Lower lobe of right lung (tissue), 2 donors: ENCODE measurements at regions not wholly inside any gene's neighbourhood (a gene's known extent, or its start where the extent isn't known, plus 50 kb on each side); places are given as distances from the start of the nearest gene placed in this dataset.

Source experiments
- ATAC-seq, 2 donors: fragments of 200-7000 bp; cut with Tn5 transposase; one replicate each; pipeline ENCODE4 v1.9.1; 2020 to 2022; ENCODE audit warnings: mild to moderate bottlenecking in 2 of 2, moderate library complexity in 2 of 2
- DNase-seq: peaks from one replicate; pipeline ENCODE4 v3.0.0-alpha.2; 2020
- H3K27ac ChIP-seq: fragments of 200-600 bp; one replicate; pipeline ENCODE4 v1.8.0; 2022
- H3K27me3 ChIP-seq: fragments of 200-600 bp; one replicate; pipeline ENCODE4 v1.8.0; 2022; ENCODE audit warnings: low read depth
- H3K36me3 ChIP-seq: fragments of 200-600 bp; one replicate; pipeline ENCODE4 v1.8.0; 2022; ENCODE audit warnings: mild to moderate bottlenecking
- H3K4me1 ChIP-seq: fragments of 200-600 bp; one replicate; pipeline ENCODE4 v1.8.0; 2022
- H3K4me3 ChIP-seq: fragments of 200-600 bp; one replicate; pipeline ENCODE4 v1.8.0; 2022; ENCODE audit warnings: mild to moderate bottlenecking
- H3K9me3 ChIP-seq: fragments of 200-600 bp; one replicate; pipeline ENCODE4 v1.8.0; 2022
- intact Hi-C: fragments of 100-400 bp; cut with DNase I; formaldehyde crosslinking; loops from one replicate; pipeline ENCODE4 v1.11.0; 2022
- TF ChIP-seq, protein P1 (sequence below): fragments of 200-600 bp; IDR thresholded peaks from one replicate; pipeline ENCODE4 v1.8.0; 2022; ENCODE audit warnings: antibody characterized with exemption, mild to moderate bottlenecking
- donor health status: DM: no; HTN: yes; CAD: no; lungs with severe emphysema.

- Histone ChIP-seq H3K27me3 (no peaks in the 10 kb centered on the region), H3K27ac (no peak overlapping the region), H3K4me1 (no peaks in the 10 kb centered on the region), H3K9me3 (no peaks in the 10 kb centered on the region), H3K4me3 (no peak overlapping the region), H3K36me3 (no peaks in the 10 kb centered on the region)
- TF ChIP-seq, protein P1, sequence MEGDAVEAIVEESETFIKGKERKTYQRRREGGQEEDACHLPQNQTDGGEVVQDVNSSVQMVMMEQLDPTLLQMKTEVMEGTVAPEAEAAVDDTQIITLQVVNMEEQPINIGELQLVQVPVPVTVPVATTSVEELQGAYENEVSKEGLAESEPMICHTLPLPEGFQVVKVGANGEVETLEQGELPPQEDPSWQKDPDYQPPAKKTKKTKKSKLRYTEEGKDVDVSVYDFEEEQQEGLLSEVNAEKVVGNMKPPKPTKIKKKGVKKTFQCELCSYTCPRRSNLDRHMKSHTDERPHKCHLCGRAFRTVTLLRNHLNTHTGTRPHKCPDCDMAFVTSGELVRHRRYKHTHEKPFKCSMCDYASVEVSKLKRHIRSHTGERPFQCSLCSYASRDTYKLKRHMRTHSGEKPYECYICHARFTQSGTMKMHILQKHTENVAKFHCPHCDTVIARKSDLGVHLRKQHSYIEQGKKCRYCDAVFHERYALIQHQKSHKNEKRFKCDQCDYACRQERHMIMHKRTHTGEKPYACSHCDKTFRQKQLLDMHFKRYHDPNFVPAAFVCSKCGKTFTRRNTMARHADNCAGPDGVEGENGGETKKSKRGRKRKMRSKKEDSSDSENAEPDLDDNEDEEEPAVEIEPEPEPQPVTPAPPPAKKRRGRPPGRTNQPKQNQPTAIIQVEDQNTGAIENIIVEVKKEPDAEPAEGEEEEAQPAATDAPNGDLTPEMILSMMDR = no peak
- DNase-seq = no peak
- intact Hi-C loops = no loop called here
- ATAC-seq = no peak
Measured at GRCh38 chr12:22935090-22935489, 310.1 kb downstream of the ETNK1 start.

DNA sequence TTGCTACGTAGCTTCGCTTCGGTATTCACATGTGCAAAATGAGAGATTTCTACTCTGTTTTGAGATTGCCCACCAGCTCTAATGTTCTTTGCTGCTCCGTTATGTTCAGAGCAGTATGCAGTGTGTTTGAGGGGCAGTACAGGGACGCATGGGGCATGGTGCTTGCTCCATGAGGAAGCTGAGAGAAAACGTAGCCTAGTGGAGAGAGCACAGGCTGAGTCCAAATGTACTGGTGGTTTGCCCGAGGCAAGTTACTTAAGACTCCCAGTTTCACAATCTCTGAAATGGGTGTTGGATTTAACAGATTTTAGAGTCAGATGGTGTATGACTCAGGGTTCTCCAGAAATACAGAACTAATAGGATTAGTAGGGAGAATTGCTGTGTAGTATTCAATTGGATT is 310.5 kb downstream of the ETNK1 start:
- Histone ChIP-seq H3K27me3 (no peaks in the 10 kb centered on the region), H3K27ac (no peak overlapping the region), H3K4me3 (no peak overlapping the region), H3K9me3 (no peaks in the 10 kb centered on the region), H3K36me3 (no peaks in the 10 kb centered on the region), H3K4me1 (no peaks in the 10 kb centered on the region)
- intact Hi-C loops = no loop called here
- TF ChIP-seq, protein P1 = no peak
- DNase-seq = no peak
- ATAC-seq = no peak

- no peaks in the 10 kb centered on the region for H3K36me3 ChIP-seq
- DNase-seq (no peak), ATAC-seq (no peak)
- TF ChIP-seq, protein P1 = no peak
- H3K27ac ChIP-seq = no peak overlapping the region
- no peaks in the 10 kb centered on the region for H3K4me1 ChIP-seq
- H3K4me3 ChIP-seq = no peak overlapping the region
- intact Hi-C loops = no loop called here
- H3K27me3 ChIP-seq = no peaks in the 10 kb centered on the region
- H3K9me3 ChIP-seq = no peaks in the 10 kb centered on the region
Measured at GRCh38 chr12:22938323-22938722, 313.4 kb downstream of the ETNK1 start.

DNA sequence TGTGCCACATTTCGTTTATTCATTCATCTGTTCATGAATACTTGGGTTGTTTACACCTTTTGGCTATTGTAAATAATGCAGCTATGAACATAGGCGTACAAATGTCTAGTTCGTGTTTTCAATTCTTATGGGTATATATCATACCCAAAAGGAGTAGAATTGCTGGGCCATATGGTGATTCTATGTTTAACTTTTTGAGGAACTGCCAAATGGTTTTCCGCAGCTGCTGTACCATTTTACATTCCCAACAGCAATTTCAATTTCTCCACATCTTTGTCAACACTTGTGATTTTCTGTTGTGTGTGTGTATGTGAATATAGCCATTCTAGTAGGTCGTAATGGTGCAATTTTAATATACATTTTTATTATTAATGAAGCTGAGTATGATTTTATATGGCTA is 326.2 kb downstream of the ETNK1 start:
- no peak overlapping the region for H3K27ac ChIP-seq
- H3K9me3 ChIP-seq = peaks cover 4% of the 10 kb centered on the region
- no peaks in the 10 kb centered on the region for H3K4me1 ChIP-seq
- no peaks in the 10 kb centered on the region for H3K36me3 ChIP-seq
- ATAC-seq (no peak), DNase-seq (no peak)
- intact Hi-C loops = no loop called here
- TF ChIP-seq, protein P1 = no peak
- H3K27me3 ChIP-seq = no peaks in the 10 kb centered on the region
- no peak overlapping the region for H3K4me3 ChIP-seq

- H3K27ac ChIP-seq = no peak overlapping the region
- H3K4me1 ChIP-seq = no peaks in the 10 kb centered on the region
- H3K4me3 ChIP-seq = no peak overlapping the region
- H3K36me3 ChIP-seq = no peaks in the 10 kb centered on the region
- no peak for ATAC-seq
- H3K9me3 ChIP-seq = peaks cover 4% of the 10 kb centered on the region
- TF ChIP-seq, protein P1 = no peak
- no peak for DNase-seq
- no peaks in the 10 kb centered on the region for H3K27me3 ChIP-seq
- intact Hi-C loops = no loop called here
Measured at GRCh38 chr12:22956690-22957089, 331.7 kb downstream of the ETNK1 start.

GRCh38 chr12:22967171-22967570 is 342.2 kb downstream of the ETNK1 start:
- intact Hi-C loops = no loop called here
- Histone ChIP-seq H3K27ac (no peak overlapping the region), H3K4me3 (no peak overlapping the region), H3K4me1 (no peaks in the 10 kb centered on the region), H3K9me3 (no peaks in the 10 kb centered on the region), H3K36me3 (no peaks in the 10 kb centered on the region), H3K27me3 (no peaks in the 10 kb centered on the region)
- no peak for ATAC-seq
- TF ChIP-seq, protein P1 = no peak
- no peak for DNase-seq
